GM19372 (cell line): ENCODE measurements at regions not wholly inside any gene's neighbourhood (a gene's known extent, or its start where the extent isn't known, plus 50 kb on each side); places are given as distances from the start of the nearest gene placed in this dataset.

ENCODE experiments used
- ATAC-seq: cut with Tn5 transposase; IDR thresholded peaks from one replicate; pipeline ENCODE4 v1.9.1; 2021; ENCODE audit warnings: mild to moderate bottlenecking, low read depth, moderate library complexity; ENCODE audit not compliant: unreplicated experiment

- no peak for ATAC-seq
These were observed 113.9 kb upstream of the IRS2 start for GRCh38 chr13:109900320-109900719.

GRCh38 chr13:109899748-109900147, 113.4 kb upstream of the IRS2 start:
- no peak for ATAC-seq

GRCh38 chr13:109899316-109899715, 112.9 kb upstream of the IRS2 start:
- ATAC-seq: no peak

GRCh38 chr13:109897988-109898624, 111.7 kb upstream of the IRS2 start:
- no peak for ATAC-seq

- no peak for ATAC-seq
These were observed 105.7 kb upstream of the IRS2 start for GRCh38 chr13:109892101-109892500.

GRCh38 chr13:109885235-109885634, 98.9 kb upstream of the IRS2 start:
- ATAC-seq: no peak

GRCh38 chr13:109884462-109884861, 98.1 kb upstream of the IRS2 start:
- ATAC-seq: no peak

GRCh38 chr13:109883181-109884180, 97.1 kb upstream of the IRS2 start:
- ATAC-seq: no peak

- ATAC-seq: no peak
These were observed 95.7 kb upstream of the IRS2 start for GRCh38 chr13:109881961-109882558.

- ATAC-seq: no peak
These were observed 95.0 kb upstream of the IRS2 start for GRCh38 chr13:109881347-109881725.

- ATAC-seq: no peak
These were observed 94.3 kb upstream of the IRS2 start for GRCh38 chr13:109880371-109881346.

- no peak for ATAC-seq
These were observed 93.0 kb upstream of the IRS2 start for GRCh38 chr13:109879338-109879737.

- ATAC-seq: no peak
These were observed 91.4 kb upstream of the IRS2 start for GRCh38 chr13:109877809-109878208.

GRCh38 chr13:109875746-109876145, 89.4 kb upstream of the IRS2 start:
- no peak for ATAC-seq

GRCh38 chr13:109874484-109875454, 88.4 kb upstream of the IRS2 start:
- no peak for ATAC-seq

- ATAC-seq: no peak
These were observed 87.2 kb upstream of the IRS2 start for GRCh38 chr13:109873351-109874123.

- no peak for ATAC-seq
These were observed 86.5 kb upstream of the IRS2 start for GRCh38 chr13:109872864-109873263.

GRCh38 chr13:109870696-109871370, 84.5 kb upstream of the IRS2 start:
- ATAC-seq: no peak
